Muscle of arm (tissue), 1 donor: ENCODE measurements at regions not wholly inside any gene's neighbourhood (a gene's known extent, or its start where the extent isn't known, plus 50 kb on each side); places are given as distances from the start of the nearest gene placed in this dataset.
A peak's percentile ranks its signal among the peaks of the same experiment; 100 is the strongest.
"Not testable (repeated sequence)": the region's sequence is repeated elsewhere in the genome, so short reads cannot be mapped to it uniquely, and the experiment has no call there.

ENCODE experiments used
- DNase-seq: peaks from one replicate; pipeline ENCODE4 v3.0.0-alpha.2; 2013

GRCh38 chr18:43800584-43800983 lies 523.3 kb upstream of the SYT4 start:
- DNase-seq, result no peak

GRCh38 chr18:43805646-43806194 lies 528.4 kb upstream of the SYT4 start:
- DNase-seq, result no peak

GRCh38 chr18:43812627-43813026 lies 535.3 kb upstream of the SYT4 start:
- DNase-seq, result no peak

GRCh38 chr18:43819397-43819796 lies 542.1 kb upstream of the SYT4 start:
- no peak for DNase-seq

GRCh38 chr18:43819873-43820272 lies 542.6 kb upstream of the SYT4 start:
- no peak for DNase-seq

- DNase-seq, result no peak
These were observed 548.5 kb upstream of the SYT4 start for GRCh38 chr18:43825768-43826167.

- DNase-seq, result no peak
These were observed 548.9 kb upstream of the SYT4 start for GRCh38 chr18:43826215-43826614.

GRCh38 chr18:43827311-43827710 lies 550.0 kb upstream of the SYT4 start:
- no peak for DNase-seq

GRCh38 chr18:43830303-43830702 lies 553.0 kb upstream of the SYT4 start:
- DNase-seq, result no peak

- DNase-seq, result peak; percentile 38
These were observed 553.7 kb upstream of the SYT4 start for GRCh38 chr18:43830947-43831346.

- no peak for DNase-seq
These were observed 569.0 kb upstream of the SYT4 start for GRCh38 chr18:43846299-43846698.

GRCh38 chr18:43847164-43848091 lies 570.1 kb upstream of the SYT4 start:
- peak; percentile 38 for DNase-seq

- DNase-seq, result not testable (repeated sequence)
These were observed 572.5 kb upstream of the SYT4 start for GRCh38 chr18:43849831-43850230.

GRCh38 chr18:43855376-43855775 lies 578.1 kb upstream of the SYT4 start:
- DNase-seq, result no peak

- DNase-seq, result peak; percentile 89
These were observed 585.9 kb upstream of the SYT4 start for GRCh38 chr18:43863180-43863579.

- no peak for DNase-seq
These were observed 589.4 kb upstream of the SYT4 start for GRCh38 chr18:43866696-43867095.

GRCh38 chr18:43868497-43868995 lies 591.3 kb upstream of the SYT4 start:
- DNase-seq, result no peak

- peak; percentile 74 for DNase-seq
These were observed 592.2 kb upstream of the SYT4 start for GRCh38 chr18:43869451-43870008.

GRCh38 chr18:43870626-43871025 lies 593.3 kb upstream of the SYT4 start:
- no peak for DNase-seq

- DNase-seq, result no peak
These were observed 598.2 kb upstream of the SYT4 start for GRCh38 chr18:43875511-43875910.

GRCh38 chr18:43876286-43876685 lies 599.0 kb upstream of the SYT4 start:
- no peak for DNase-seq

- DNase-seq, result no peak
These were observed 599.5 kb upstream of the SYT4 start for GRCh38 chr18:43876748-43877147.
